Head of caudate nucleus (tissue), 42 donors: ENCODE measurements at regions not wholly inside any gene's neighbourhood (a gene's known extent, or its start where the extent isn't known, plus 50 kb on each side); places are given as distances from the start of the nearest gene placed in this dataset.

ENCODE experiments used
- DNase-seq, 42 donors: peaks; one replicate each; pipeline versions ENCODE4 v3.0.0 to v3.0.0-alpha.2; 2020 to 2021; ENCODE audit warnings: mixed read lengths in 7 of 42
- intact Hi-C: fragments of 100-400 bp; cut with DNase I; formaldehyde crosslinking; loops from one replicate; pipeline ENCODE4 v1.15.0; 2022

DNA sequence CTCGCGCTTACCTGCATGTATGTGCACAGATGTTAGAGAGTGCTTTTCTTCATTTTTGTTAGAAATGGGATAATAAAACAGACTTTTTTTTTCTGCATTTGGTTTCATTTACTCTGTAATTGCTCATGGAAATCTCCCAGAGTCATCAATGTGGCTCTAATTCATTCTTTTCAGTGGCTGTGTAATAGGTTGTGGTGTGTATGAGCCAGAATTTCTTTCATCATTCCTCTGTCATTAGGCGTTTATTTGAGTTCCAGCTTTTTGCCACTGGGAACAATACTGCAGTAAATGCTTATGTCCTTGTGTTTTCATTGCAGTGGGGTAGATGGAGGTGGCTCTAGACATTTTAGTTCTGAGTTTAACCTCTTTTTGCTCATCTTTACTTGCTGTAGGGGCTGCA, 118.9 kb downstream of the NXNL2 start:
- no peak for DNase-seq
- intact Hi-C loops, result no loop called here

DNA sequence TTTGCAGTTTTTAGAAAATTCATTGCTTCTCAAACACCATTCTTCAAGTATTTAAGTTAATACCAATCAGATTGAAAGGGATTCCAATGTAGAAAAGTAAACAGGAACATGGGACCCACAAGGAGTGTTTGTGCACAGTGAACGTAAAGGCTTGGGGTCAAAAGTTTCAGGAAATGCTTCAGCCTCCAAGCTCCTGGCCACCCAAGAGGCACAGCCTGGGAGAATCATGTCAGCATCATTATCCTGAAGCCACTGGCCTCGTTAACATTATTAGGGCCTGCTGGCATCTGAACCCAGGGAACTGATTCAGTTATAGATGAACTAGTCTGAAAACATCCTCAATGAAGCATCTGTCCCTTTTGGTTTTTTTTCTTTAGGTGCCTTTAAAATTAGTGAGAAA, 122.9 kb downstream of the NXNL2 start:
- intact Hi-C loops, result no loop called here
- DNase-seq, result no peak

DNA sequence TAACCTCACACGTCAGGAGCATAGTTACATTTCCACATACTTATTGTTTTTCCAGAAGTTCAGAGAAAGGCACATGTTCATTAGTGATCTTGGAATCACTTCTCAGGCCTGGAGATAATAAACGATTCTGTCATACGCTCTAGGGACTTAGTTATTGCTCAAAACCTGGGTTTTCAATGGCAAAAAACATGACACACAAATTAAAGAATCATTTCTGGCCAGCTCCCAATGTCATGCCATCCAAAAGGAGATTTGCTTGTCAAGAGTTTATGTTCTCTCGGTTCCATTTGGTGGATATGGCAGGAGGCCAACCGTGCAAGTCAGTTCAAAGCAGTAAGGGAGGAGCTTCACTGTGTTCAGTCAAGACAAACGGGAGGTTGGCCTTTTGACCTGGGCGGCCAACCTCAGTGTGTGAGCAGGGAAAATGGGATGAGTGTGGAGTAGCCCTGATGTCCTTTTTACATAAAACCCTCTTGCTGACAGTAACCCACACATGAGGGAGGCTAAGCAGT, 123.4 kb downstream of the NXNL2 start:
- intact Hi-C loops, result no loop called here
- DNase-seq, result no peak

DNA sequence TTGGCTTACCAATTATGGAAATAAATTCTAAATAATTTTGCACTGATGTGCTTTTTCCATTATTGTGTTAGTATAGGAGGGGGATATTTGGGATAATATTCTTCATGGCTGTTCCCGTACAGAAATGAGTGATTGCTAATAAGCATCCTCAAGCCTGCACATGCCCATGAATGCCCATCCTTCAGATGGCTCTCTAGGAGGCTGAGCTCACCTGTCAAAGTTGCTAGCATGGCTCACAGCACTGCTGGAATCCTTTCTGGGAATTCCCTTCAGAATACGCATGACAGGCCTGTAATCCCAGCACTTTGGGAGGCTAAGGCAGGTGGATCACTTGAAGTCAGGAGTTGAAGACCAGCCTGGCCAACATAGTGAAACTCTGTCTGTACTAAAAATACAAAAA, 124.1 kb downstream of the NXNL2 start:
- no peak for DNase-seq
- intact Hi-C loops, result no loop called here

DNA sequence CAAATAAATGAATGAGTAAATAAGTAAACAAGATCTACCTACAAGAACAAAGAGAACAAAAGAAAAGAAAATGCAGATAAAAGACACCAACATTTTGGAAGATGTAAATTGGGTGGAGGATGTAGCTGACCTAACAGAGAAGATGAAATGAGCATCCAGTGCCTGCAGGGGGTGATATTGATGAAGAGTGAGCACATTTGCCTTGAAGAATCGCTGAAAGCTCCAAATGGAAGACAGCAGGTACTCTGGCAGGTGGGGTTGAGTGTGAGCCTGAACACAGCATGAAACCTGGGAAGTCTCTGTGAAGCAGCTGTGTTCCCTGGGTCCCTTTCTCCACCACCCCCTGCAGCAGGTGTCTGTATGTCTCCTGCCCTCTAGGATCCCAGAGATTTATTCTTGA, 125.6 kb downstream of the NXNL2 start:
- no peak for DNase-seq
- intact Hi-C loops, result no loop called here

DNA sequence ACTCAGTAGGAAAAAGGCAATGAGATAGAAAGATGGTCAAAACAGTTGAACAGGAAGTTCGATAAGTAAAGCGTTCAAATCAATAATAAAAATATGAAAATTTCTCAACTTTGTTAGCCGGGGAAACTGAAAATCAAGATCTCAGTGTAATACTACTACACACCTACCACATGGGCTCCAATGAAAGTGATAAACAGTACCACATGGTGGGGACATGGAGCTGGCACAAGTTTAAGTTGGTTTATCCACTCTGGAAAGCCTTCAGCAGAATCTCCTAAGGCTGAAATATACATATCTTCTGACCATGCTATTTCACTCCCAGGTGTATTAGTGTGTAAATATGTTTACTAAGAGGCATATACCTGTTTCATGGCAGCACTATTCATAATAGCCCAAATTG, 126.8 kb downstream of the NXNL2 start:
- intact Hi-C loops, result no loop called here
- DNase-seq, result no peak

DNA sequence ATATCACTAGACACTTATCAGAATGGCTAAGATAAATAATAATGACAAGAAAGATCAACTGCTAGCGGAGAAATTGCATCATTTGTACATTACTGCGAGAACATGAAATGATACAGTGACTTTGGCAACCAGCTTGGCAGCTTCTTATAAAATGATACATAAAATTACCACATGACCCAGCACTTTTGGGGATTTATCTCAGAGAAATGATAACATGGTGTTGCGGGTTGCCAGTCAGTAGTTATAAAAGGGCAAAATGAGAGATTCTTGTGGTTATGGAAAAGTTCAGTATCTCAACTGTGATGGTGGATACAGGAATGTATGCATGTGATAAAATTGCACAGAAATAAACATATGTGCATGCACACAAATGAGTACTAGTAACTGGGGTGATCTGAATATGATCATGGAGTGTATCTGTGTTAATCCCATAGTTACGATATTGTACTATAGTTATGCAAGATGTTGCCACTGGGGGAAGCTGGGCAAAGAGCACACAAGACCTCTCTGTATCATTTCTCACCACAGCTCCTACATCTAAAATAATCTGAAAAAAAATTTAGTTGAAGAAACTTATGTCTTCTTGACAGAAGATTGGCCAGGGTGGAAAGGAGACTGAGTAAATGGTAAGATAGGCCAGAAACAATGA, 128.9 kb downstream of the NXNL2 start:
- DNase-seq, result no peak
- intact Hi-C loops, result no loop called here

DNA sequence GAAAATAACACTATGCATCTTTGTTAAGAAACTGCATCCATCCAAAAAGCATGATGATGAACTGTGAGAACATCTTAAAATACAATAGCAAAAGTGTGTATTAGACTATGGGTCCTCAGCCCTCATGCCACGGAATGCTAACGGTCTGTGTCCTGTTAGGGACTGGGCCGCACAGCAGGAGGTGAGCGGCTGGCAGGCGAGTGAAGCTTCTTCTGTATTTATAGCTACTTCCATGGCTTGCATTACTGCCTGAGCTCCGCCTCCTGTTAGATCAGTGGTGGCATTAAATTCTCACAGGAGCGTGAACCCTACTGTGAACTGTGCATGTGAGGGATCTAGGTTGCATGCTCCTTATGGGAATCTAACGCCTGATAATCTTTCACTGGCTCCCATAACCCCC, 129.8 kb downstream of the NXNL2 start:
- intact Hi-C loops, result no loop called here
- no peak for DNase-seq

DNA sequence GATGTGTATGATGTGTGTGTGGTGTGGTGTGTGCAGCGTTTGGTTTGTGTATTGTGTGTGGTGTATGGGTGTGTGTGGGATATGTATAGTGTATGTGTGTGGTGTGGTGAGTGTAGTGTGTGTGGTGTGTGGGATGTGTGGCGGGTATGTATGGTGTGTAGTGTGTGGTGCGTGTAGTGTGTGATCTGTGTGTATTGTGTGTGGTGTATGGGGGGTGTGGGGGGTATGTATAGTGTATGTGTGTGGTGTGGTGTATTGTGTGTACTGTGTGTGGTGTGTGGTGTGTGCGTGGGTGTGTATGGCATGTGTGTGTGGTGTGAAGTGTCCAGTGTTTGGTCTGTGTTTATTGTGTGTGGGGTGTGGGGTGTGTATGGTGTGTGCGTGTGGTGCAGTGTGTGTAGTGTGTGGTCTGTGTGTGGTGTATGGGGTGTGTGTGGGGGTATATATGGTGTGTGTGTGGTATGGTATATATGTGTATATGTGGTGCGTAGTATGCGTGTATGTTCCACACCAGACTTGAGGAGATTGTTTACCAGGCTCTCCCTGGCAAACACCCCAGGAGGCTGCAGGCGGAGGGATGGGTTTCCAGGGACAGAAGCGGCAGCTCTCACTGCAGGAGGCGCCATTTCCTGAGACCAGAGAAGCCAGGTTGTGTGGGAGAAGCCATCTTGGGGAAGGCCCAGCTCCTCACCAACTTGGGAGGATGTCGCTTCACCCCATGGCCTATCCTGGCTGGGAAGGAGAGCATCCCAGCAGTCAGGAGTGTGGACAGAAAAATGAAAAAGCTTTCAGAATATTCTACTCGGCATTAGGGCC, 138.1 kb downstream of the NXNL2 start:
- peak in 1 of 42 donors; percentile 5 for DNase-seq
- intact Hi-C loops, result no loop called here

DNA sequence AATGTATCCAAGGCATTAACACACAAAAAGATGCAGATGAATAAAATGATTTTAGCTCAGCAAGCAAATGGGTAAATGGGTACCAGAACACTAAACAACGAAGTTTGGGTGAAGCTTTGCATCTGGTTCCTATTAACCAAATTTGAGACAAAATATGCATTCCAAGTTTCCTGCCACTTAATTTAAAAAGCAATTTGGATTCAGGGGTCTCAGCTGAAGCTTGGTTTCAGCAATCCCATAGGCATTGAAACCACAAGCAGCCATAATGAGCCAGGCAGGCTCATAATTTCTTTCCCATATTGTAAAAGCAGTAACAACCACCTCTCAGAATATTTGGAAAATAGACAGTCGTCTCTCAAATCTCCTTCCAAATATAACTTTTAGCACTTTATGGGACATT, 138.9 kb downstream of the NXNL2 start:
- intact Hi-C loops, result no loop called here
- DNase-seq, result no peak

DNA sequence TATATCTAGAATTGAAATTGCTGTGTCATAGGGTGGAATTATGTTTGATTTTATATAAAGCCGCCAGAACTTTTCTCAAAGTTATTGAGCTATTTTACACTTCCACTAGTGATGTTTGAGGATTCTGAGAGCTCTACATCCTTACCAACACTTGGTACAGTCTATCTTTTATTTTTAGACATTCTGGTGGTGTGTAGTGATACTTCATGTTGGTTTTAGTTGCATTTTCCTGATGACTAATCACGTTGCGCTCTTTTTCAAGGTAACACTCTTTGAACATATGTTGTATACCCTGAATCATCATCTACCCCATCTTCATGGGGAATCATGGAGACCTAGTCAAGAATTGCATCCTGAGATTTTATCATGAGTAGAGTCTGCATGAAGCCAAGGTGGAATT, 141.7 kb downstream of the NXNL2 start:
- no peak for DNase-seq
- intact Hi-C loops, result no loop called here

DNA sequence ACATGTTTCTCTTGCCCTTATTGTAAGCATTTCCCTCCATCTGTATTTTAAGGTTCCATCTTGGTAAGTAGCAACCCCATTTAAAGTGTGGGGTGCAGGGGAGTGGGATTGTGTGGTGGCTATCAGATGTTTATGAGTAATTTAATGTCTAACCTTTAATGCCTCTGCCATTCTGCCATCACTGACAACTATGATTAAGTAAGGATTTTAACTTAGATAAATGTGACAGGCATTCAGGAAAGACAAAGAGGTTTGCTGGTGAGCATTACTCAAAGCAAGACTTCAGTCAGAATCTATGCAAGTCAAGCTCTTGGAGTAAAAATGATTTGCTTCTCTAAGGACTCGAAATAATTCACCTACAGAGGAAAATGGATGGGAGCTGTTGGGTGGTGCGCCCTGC, 143.0 kb downstream of the NXNL2 start:
- DNase-seq, result peak in 1 of 42 donors; percentile 15
- intact Hi-C loops, result no loop called here

DNA sequence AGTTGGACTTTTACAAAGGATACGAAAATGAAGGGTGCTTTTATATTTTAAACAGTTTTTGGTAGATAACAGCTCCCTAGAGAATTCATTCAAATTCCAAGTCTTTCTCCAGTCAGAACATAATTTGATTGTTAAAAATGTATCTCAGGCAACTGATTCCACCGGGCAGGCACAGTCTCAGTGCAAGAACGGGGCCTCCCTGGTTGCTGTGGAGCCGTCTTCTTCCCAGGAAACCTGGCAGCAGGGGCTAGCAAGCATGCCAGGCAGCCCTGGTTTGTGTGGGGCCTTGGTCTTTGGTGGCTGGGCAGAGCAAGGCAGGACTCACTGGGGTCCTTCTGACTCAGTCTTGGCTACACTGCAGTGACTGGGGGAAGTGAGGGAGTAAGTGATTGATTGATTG, 143.5 kb downstream of the NXNL2 start:
- DNase-seq, result peak in 30 of 42 donors; percentile 3 to 77 (median 37)

DNA sequence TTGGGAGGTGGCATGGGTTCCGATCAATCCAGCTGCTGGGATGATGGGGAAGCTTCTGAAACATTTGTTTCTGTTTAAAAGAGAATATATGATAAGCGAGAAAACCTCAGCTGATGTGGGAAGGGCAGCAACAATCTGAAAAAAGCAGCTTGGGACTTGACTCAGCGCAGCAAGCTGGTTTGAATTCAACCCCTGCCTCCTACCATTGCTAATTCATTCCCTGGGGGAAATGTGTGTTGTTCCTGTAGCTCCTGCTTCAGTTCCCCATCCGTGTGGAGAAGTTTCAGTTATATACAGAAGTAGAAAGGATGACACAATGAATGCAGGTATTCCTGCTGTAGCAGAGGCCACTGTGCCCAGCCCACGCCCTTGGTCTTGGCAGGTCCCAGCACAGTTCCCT, 145.1 kb downstream of the NXNL2 start:
- peak in 1 of 42 donors; percentile 16 for DNase-seq
- intact Hi-C loops, result no loop called here

More for the DNA sequence above, 143.5 kb downstream of the NXNL2 start:
- intact Hi-C loops, result no loop called here

DNA sequence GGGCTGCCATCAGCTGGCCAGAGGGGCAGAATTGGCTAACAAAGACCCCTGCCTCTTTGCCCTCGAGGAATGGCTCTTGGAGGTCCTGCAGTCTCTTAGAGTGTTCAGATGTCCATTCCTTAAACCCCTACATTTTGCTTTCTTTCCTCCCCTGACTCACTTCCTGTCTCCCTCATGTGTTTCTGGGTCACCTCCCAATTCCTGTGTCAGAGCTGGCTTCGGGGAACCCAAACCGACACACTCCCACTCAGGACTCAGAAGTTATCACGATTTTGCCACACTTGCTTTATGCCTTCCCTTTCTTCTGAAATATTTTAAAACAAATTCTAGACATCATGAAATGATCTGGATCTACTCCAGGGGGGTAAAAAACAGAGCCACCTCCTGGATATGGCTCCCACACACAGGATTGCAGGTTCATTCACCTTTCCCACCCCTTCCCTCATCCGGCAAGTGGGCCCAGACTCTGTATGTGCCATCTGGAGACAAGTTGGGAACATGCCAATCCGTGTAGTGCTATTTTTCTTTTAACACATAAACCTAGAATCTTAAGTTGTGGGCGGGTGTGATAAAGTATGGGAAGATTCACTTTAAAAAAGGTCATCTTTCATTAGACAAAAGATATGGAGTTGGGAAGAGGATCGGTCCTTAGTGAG, 145.7 kb downstream of the NXNL2 start:
- intact Hi-C loops, result no loop called here
- DNase-seq, result no peak

DNA sequence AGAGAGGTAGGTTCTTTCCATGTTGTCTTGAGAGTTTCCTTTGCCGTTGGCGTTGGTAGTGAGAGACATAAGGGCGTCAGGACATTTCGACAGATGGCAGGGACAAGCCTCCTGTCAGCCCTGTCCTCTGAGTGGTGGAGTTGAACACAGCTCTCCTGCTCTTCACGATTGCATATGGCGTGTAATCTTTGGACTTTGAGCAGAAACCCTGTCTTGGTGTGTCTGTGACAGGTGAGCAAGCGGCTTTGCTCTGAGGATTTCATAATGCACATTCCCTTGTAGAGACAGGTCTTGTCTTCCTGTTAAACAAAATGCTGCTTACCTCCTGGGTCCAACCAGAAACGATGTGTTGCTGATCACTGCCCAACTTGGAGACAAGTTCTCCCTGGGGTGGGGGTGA, 146.5 kb downstream of the NXNL2 start:
- DNase-seq, result no peak
- intact Hi-C loops, result no loop called here

DNA sequence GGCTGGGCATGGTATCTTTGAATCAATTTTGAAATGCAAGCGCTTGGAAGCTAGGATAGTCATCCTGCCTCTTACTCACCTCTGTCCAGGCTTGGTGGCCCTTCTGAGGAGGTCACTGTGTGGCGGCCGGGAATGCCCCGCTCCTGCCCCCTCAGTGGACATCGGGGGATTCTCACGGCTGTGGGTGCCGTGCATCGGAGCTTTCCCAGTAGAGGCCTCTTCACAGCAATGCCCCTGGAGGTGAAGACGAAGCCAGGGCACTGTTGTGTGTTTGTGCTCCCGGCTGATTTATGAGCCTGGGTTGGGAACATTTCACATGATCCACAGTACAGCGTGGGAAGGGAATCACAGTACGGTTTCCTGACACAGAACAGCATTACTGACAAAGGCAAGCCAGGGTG, 147.5 kb downstream of the NXNL2 start:
- no peak for DNase-seq
- intact Hi-C loops, result no loop called here

DNA sequence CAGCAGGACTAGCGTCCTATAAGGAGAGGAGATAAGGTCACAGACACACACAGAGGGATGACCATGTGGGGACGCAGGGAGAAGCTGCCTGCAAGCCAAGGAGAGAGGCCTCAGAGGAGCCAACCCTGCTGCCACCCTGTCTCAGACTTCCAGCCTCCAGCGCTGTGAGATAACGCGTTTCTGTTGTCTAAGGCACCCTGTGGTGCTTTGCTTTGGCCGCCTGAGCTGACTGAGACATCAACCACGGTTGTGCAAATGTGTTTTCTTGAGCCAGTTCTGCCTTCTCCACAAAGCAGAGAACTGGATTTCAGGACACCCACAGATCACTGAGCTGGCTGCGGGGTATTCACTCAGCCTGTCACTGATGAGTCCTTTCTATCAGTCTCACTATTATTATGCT, 149.1 kb downstream of the NXNL2 start:
- intact Hi-C loops, result no loop called here
- DNase-seq, result no peak

DNA sequence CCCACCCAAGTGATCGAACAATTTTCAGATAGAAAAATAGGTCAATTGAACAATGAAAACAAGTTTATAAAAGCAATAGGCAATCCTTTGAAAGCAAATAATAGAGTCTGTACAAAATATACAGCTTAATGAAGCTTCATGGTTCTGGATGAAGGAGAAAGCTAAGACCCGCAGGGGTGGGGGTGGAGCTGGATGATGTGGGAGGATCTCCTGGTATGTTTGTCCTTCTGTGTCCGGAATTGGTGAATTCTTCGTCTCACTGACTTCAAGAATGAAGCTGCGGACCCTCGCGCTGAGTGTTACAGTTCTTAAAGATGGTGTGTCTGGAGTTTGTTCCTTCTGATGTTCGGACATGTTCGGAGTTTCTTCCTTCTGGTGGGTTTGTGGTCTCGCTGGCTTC, 149.9 kb downstream of the NXNL2 start:
- DNase-seq, result no peak
- intact Hi-C loops, result no loop called here

DNA sequence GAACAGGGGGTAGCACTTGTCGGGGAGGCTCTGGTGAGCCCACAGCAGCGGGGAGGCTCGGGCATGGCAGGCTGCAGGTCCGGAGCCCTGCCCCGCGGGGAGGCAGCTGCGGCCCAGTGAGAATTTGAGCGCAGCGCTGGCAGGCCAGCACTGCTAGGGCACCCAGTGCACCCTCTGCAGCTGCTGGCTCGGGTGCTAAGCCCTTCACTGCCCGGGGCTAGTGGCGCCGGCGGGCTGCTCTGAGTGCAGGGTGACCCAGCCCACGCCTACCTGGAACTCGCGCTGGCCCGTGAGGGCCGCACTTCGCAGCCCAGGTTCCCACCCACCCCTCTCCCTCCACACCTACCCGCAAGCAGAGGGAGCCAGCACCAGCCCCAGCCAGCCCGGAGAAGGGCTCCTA, 151.0 kb downstream of the NXNL2 start:
- intact Hi-C loops, result no loop called here

More for the DNA sequence above, 151.0 kb downstream of the NXNL2 start:
- no peak for DNase-seq
